GM12872 (cell line): ENCODE measurements at regions not wholly inside any gene's neighbourhood (a gene's known extent, or its start where the extent isn't known, plus 50 kb on each side); places are given as distances from the start of the nearest gene placed in this dataset.

Experiments used
- TF ChIP-seq, protein P1 (sequence below): IDR thresholded peaks from 3 replicates; pipeline ENCODE4 v1.5.1; 2011; ENCODE audit warnings: low read depth, mild to moderate bottlenecking, low read length, moderate library complexity; ENCODE audit not compliant: insufficient read depth

DNA sequence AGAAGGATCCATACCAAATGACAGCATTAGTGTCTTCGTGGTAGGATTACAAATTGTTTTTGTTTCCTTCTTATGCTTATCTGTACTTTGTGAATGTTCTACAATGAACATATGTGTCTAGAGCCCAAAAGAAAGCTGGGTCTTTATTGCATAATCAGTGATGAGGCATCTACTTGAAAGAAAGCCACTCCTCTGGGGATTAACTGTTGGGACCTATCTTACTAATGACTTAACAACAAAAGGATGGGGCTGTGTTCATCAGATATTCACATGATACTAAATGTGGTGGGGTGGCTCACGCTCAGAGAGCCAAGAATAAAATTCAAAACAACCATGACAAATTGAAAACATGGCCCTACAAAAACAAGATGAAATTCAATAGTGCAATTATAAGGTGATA lies 160.2 kb downstream of the RGS9 start:
- TF ChIP-seq, protein P1, sequence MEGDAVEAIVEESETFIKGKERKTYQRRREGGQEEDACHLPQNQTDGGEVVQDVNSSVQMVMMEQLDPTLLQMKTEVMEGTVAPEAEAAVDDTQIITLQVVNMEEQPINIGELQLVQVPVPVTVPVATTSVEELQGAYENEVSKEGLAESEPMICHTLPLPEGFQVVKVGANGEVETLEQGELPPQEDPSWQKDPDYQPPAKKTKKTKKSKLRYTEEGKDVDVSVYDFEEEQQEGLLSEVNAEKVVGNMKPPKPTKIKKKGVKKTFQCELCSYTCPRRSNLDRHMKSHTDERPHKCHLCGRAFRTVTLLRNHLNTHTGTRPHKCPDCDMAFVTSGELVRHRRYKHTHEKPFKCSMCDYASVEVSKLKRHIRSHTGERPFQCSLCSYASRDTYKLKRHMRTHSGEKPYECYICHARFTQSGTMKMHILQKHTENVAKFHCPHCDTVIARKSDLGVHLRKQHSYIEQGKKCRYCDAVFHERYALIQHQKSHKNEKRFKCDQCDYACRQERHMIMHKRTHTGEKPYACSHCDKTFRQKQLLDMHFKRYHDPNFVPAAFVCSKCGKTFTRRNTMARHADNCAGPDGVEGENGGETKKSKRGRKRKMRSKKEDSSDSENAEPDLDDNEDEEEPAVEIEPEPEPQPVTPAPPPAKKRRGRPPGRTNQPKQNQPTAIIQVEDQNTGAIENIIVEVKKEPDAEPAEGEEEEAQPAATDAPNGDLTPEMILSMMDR, result no peak

DNA sequence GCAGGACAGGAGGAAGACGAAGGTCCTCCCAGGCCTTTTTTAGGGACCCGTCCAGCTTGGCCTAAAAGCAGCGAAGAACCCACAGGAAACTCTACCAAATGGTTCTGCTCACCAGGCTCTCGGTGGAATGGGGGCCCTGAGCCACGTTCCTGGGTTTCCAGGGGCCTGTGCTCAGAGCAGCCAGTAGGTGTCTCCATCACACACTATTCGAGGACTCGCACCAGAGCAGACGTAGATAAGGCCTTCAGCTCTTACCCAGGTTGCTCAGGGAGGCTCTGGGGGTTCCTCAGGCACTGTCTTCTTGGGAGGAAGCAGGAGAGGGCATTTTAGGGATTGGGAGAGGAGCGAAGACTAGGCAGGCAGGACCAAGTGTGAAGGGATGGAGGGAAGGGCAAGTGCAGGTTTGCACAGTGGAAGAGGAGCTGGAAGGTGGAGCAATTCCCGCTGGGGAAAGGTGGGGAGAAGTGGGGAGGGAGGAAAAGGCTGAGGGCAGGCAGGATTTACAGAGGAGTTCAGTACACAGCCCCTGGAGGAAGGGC lies 157.1 kb downstream of the RGS9 start:
- TF ChIP-seq, protein P1, result peak; percentile 85

DNA sequence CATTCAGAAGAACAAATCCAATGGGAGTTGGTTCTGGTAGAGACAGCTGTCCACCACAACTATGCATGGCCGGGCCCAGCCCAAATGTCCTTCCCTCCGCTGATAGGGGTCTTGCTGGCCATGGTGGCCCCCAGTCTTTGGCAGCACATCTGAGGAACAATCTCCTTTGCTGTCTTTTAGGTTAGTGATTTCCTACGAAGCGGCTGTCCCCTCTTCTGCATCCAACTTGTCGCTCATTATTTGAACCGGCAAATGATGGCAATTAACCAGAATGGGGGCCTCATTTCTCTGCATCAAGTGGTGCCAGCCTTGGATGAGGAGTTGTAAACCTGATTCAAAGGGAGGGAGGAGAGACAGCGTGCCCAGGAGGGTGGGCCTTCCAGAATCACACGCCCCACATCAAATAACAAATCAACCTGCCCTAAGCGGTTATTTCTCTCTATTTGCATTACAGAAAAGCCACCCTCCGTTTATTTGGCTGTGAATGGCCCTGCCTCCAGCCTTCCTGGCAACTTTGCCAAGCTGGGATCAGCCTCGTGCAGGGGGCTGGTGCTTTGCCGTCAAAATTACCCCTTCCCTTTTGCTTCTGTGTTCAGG lies 156.5 kb downstream of the RGS9 start:
- TF ChIP-seq, protein P1, result no peak

GRCh38 chr17:65292430-65292829 lies 155.3 kb downstream of the RGS9 start:
- TF ChIP-seq, protein P1, result no peak

- TF ChIP-seq, protein P1, result no peak
Observed at GRCh38 chr17:65290616-65291015, 153.4 kb downstream of the RGS9 start.

DNA sequence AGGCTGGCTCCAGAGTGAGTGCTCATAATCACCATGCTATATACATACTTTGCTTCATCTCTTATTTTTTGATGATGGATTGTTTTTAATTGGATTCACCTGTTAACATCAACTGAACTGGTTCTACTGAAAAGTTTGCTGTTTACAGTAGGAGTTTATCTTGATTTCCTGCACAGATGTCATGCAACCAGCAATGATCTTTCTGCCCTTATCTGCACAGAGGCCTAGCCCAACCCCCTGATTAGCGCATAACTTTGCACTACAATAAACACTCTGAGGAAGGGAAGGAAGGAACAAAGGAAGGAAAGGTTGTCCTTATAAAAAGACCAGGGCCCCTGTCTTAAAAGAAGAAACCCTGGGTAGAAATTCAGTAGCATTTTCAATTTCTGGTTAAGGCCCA lies 152.9 kb downstream of the RGS9 start:
- TF ChIP-seq, protein P1, result no peak

GRCh38 chr17:65287040-65287439 lies 149.9 kb downstream of the RGS9 start:
- TF ChIP-seq, protein P1, result no peak

GRCh38 chr17:65283704-65284103 lies 146.5 kb downstream of the RGS9 start:
- TF ChIP-seq, protein P1, result no peak
